HepG2 (cell line): ENCODE measurements at regions not wholly inside any gene's neighbourhood (a gene's known extent, or its start where the extent isn't known, plus 50 kb on each side); places are given as distances from the start of the nearest gene placed in this dataset.

Source experiments
- ATAC-seq: fragments of 200-7000 bp; cut with Tn5 transposase; 3 replicates; pipeline ENCODE4 v1.9.1; 2020; ENCODE audit warnings: mild to moderate bottlenecking, moderate library complexity
- BruUV-seq: library from RNA; stranded (reverse); fragments of 400-500 nt; replicated peaks from 2 replicates; lab custom pipeline; 2021; lab: Mats Ljungman, UMichigan
- CTCF ChIA-PET: fragments of 300-600 bp; formaldehyde crosslinking; extraction: SDS; loops from one replicate; lab custom pipeline; 2021; ENCODE audit warnings: low total read pairs, inconsistent platforms, low intra/inter-chr PET ratio; lab: Yijun Ruan, JAX
- POLR2A ChIA-PET: fragments of 350-600 bp; sonication (Branson Sonifier 250); formaldehyde crosslinking; loops from one replicate; lab custom pipeline; 2020; ENCODE audit warnings: antibody characterized with exemption, inconsistent platforms; lab: Yijun Ruan, JAX
- DNase-seq: peaks from one replicate; pipeline ENCODE4 v3.0.0-alpha.2; 2015; ENCODE audit warnings: low spot score
- FAIRE-seq: peaks from 3 replicates; lab custom pipeline; 2011; peaks lifted over from hg19 to GRCh38; lab: Jason Lieb, UNC
- H2AFZ ChIP-seq: one replicate; pipeline ENCODE4 v1.6.1; 2011; ENCODE audit warnings: low read length, inconsistent platforms
- H3K27ac ChIP-seq: fragments of 300-600 bp; 3 replicates; pipeline ENCODE4 v1.8.0; 2011; ENCODE audit warnings: mixed run types, mild to moderate bottlenecking, mixed read lengths, low read length, inconsistent platforms; ENCODE audit not compliant: insufficient read depth; ENCODE audit errors: extremely low read length
- H3K27me3 ChIP-seq, 2 experiments: fragments of 200-600 bp in 1 of 2; 2 replicates in 1 of 2; 3 replicates in 1 of 2; pipeline versions ENCODE4 v1.6.0 to v1.8.0; 2011; ENCODE audit warnings: low read length in 2 of 2, mild to moderate bottlenecking in 2 of 2, moderate library complexity in 2 of 2, inconsistent platforms in 1 of 2; ENCODE audit not compliant: insufficient read depth in 2 of 2, control insufficient read depth in 1 of 2
- H3K36me3 ChIP-seq, 2 experiments: fragments of 200-600 bp in 1 of 2; replicated peaks in 1 of 2; 2 replicates in 1 of 2; 3 replicates in 1 of 2; pipeline versions ENCODE4 v1.5.1 to v1.8.0; 2011; ENCODE audit warnings: low read length in 2 of 2, inconsistent platforms in 1 of 2; ENCODE audit not compliant: insufficient read depth in 2 of 2, control insufficient read depth in 1 of 2
- H3K4me1 ChIP-seq: 2 replicates; pipeline ENCODE4 v1.5.1; 2012; ENCODE audit warnings: low read length, inconsistent platforms; ENCODE audit not compliant: insufficient read depth
- H3K4me2 ChIP-seq: 2 replicates; pipeline ENCODE4 v1.6.0; 2011; ENCODE audit warnings: low read depth, low read length, inconsistent platforms
- H3K4me3 ChIP-seq, 3 experiments: fragments of 200-600 bp in 1 of 3; sonication (generic), shearing (Covaris generic) in 1 of 3; replicated peaks in 1 of 3; 2 replicates each; pipeline ENCODE4 v1.5.1; 2011 to 2016; ENCODE audit warnings: low read length in 3 of 3, inconsistent platforms in 2 of 3, low read depth in 2 of 3, mild to moderate bottlenecking in 2 of 3, control low read depth in 1 of 3, mixed read lengths in 1 of 3; ENCODE audit not compliant: insufficient read depth in 1 of 3
- H3K79me2 ChIP-seq: one replicate; pipeline ENCODE4 v1.6.1; 2011; ENCODE audit warnings: low read length, inconsistent platforms; ENCODE audit not compliant: insufficient read depth
- H3K9ac ChIP-seq: 2 replicates; pipeline ENCODE4 v1.6.0; 2011; ENCODE audit warnings: mild to moderate bottlenecking, low read depth, low read length, inconsistent platforms; ENCODE audit not compliant: insufficient read depth
- H3K9me3 ChIP-seq: 2 replicates; pipeline ENCODE4 v1.5.1; 2012; ENCODE audit warnings: mild to moderate bottlenecking, low read length
- H4K20me1 ChIP-seq: 2 replicates; pipeline ENCODE4 v1.6.0; 2011; ENCODE audit warnings: inconsistent platforms, mild to moderate bottlenecking, low read length, moderate library complexity; ENCODE audit not compliant: insufficient read depth
- MAFF ChIP-seq: IDR thresholded peaks from 2 replicates; pipeline ENCODE4 v1.6.1; 2011; ENCODE audit warnings: low read depth, low read length, improper control_type of control experiment
- MAFK ChIP-seq, 2 experiments: IDR thresholded peaks in 1 of 2; conservative IDR thresholded peaks in 1 of 2; 2 replicates each; pipeline ENCODE4 v1.6.1; 2011; ENCODE audit warnings: improper control_type of control experiment in 2 of 2, low read length in 2 of 2
- WGBS: methylation state at CpG from one replicate; pipeline ENCODE4 v1.1.6; 2017; ENCODE audit warnings: low lambda C conversion rate; 5-methylcytosine and 5-hydroxymethylcytosine counted together
- in situ Hi-C: cut with HindIII; loops from 2 replicates; pipeline ENCODE4 v1.10.0; 2017; ENCODE audit warnings: low pct_unique_long_range_greater_than_20kb; ENCODE audit not compliant: extremely low pct_ligation_motif_present
- intact Hi-C: fragments of 100-400 bp; cut with micrococcal nuclease; formaldehyde crosslinking; loops from one replicate; pipeline ENCODE4 v1.10.0; 2022; ENCODE audit not compliant: unreplicated experiment
- TF ChIP-seq, protein P1 (sequence below): sonication (generic); formaldehyde crosslinking; IDR thresholded peaks from one replicate; pipeline ENCODE4 v1.5.1; 2020; ENCODE audit warnings: mild to moderate bottlenecking, missing genetic modification reagents; ENCODE audit errors: not compliant biosample characterization
- TF ChIP-seq, protein P2 (sequence below): IDR thresholded peaks from 2 replicates; pipeline ENCODE4 v1.6.1; 2016; ENCODE audit warnings: mild to moderate bottlenecking
- TF ChIP-seq, protein P3 (sequence below): sonication (generic); formaldehyde crosslinking; IDR thresholded peaks from 2 replicates; pipeline ENCODE4 v1.5.0; 2020; ENCODE audit warnings: missing genetic modification reagents

DNA sequence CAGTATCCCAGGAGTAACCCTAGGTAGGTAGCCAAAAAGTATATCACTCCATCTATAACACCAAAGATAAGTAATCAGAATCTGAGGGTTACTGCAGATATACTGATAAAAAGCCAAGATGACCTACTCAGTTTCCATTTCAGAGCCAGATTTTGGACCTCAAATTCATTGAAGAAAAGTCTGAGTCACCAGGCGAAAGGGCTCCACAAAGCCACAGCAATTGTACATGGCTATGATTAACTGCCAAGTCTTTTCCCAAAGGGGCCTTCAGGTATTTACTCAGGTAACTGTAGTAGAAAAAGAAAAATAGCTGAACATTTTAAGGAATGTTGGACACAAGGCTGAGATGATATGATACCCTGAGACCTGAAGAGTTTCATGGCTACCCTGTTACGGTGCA, 75.6 kb upstream of the KCNH7 start (continued):
- TF ChIP-seq, protein P1, sequence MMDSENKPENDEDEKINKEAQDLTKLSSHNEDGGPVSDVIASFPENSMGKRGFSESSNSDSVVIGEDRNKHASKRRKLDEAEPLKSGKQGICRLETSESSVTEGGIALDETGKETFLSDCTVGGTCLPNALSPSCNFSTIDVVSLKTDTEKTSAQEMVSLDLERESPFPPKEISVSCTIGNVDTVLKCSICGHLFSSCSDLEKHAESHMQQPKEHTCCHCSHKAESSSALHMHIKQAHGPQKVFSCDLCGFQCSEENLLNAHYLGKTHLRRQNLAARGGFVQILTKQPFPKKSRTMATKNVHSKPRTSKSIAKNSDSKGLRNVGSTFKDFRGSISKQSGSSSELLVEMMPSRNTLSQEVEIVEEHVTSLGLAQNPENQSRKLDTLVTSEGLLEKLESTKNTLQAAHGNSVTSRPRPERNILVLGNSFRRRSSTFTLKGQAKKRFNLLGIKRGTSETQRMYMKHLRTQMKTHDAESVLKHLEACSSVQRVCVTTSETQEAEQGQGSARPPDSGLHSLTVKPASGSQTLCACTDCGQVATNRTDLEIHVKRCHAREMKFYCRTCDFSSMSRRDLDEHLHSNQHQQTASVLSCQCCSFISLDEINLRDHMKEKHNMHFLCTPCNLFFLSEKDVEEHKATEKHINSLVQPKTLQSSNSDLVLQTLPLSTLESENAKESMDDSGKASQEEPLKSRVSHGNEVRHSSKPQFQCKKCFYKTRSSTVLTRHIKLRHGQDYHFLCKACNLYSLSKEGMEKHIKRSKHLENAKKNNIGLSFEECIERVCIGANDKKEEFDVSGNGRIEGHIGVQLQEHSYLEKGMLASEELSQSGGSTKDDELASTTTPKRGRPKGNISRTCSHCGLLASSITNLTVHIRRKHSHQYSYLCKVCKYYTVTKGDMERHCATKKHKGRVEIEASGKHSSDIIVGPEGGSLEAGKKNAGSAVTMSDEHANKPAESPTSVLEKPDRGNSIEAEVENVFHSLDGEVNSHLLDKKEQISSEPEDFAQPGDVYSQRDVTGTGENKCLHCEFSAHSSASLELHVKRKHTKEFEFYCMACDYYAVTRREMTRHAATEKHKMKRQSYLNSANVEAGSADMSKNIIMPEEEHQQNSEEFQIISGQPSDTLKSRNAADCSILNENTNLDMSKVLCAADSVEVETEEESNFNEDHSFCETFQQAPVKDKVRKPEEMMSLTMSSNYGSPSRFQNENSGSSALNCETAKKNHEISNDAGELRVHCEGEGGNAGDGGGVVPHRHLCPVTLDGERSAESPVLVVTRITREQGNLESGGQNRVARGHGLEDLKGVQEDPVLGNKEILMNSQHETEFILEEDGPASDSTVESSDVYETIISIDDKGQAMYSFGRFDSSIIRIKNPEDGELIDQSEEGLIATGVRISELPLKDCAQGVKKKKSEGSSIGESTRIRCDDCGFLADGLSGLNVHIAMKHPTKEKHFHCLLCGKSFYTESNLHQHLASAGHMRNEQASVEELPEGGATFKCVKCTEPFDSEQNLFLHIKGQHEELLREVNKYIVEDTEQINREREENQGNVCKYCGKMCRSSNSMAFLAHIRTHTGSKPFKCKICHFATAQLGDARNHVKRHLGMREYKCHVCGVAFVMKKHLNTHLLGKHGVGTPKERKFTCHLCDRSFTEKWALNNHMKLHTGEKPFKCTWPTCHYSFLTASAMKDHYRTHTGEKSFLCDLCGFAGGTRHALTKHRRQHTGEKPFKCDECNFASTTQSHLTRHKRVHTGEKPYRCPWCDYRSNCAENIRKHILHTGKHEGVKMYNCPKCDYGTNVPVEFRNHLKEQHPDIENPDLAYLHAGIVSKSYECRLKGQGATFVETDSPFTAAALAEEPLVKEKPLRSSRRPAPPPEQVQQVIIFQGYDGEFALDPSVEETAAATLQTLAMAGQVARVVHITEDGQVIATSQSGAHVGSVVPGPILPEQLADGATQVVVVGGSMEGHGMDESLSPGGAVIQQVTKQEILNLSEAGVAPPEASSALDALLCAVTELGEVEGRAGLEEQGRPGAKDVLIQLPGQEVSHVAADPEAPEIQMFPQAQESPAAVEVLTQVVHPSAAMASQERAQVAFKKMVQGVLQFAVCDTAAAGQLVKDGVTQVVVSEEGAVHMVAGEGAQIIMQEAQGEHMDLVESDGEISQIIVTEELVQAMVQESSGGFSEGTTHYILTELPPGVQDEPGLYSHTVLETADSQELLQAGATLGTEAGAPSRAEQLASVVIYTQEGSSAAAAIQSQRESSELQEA (CRISPR knock-in tag): no peak
- TF ChIP-seq, protein P2, sequence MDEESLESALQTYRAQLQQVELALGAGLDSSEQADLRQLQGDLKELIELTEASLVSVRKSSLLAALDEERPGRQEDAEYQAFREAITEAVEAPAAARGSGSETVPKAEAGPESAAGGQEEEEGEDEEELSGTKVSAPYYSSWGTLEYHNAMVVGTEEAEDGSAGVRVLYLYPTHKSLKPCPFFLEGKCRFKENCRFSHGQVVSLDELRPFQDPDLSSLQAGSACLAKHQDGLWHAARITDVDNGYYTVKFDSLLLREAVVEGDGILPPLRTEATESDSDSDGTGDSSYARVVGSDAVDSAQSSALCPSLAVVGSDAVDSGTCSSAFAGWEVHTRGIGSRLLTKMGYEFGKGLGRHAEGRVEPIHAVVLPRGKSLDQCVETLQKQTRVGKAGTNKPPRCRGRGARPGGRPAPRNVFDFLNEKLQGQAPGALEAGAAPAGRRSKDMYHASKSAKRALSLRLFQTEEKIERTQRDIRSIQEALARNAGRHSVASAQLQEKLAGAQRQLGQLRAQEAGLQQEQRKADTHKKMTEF (CRISPR knock-in tag): no peak
- TF ChIP-seq, all 625 proteins: peak for 0

DNA sequence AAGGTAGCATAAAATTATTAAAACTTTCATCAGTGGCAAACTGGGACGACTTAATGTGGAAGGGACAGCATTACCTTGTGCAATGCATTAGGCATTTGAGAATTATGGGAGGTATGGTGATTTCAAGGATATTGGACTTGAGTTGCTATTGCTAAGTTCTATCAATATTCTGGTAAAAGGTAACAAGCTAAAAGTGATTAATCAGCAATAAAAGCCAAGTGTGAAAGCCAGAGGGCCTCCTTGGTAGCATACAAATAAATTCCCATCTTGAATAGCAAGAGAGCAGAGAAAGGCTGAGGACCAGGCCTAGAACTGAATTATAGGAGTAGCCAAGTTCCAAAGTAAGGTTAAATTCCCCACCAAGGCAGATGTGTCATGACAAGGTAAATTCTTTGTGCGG, 74.2 kb upstream of the KCNH7 start:
- no peak overlapping the region for H3K9ac ChIP-seq
- H4K20me1 ChIP-seq: no peaks in the 10 kb centered on the region
- TF ChIP-seq, protein P3, sequence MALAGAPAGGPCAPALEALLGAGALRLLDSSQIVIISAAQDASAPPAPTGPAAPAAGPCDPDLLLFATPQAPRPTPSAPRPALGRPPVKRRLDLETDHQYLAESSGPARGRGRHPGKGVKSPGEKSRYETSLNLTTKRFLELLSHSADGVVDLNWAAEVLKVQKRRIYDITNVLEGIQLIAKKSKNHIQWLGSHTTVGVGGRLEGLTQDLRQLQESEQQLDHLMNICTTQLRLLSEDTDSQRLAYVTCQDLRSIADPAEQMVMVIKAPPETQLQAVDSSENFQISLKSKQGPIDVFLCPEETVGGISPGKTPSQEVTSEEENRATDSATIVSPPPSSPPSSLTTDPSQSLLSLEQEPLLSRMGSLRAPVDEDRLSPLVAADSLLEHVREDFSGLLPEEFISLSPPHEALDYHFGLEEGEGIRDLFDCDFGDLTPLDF (CRISPR knock-in tag): no peak
- TF ChIP-seq MAFF (peak; percentile 97), MAFK (conservative IDR thresholded peaks at IDR 0.05 in 1 of 2, IDR thresholded peaks at IDR 0.05 in 1 of 2; ENCODE audit: low read length in 2 of 2) (peak; percentile 94 to 96)
- ATAC-seq (no peak), FAIRE-seq (no peak), DNase-seq (no peak)
- no peak overlapping the region for H2AFZ ChIP-seq
- POLR2A ChIA-PET: no interaction called here
- H3K79me2 ChIP-seq: no peaks in the 10 kb centered on the region
- H3K4me1 ChIP-seq: no peaks in the 10 kb centered on the region
- BruUV-seq: no TSS peak
- H3K4me3 ChIP-seq: no peak overlapping the region
- 34% methylated on average over 2 of the region's 2 CpGs for WGBS
- intact Hi-C loops: no loop called here
- no peak overlapping the region for H3K27ac ChIP-seq
- no peak overlapping the region for H3K4me2 ChIP-seq
- H3K27me3 ChIP-seq: no peaks in the 10 kb centered on the region
- in situ Hi-C loops: no loop called here
- no peaks in the 10 kb centered on the region for H3K36me3 ChIP-seq
- no peaks in the 10 kb centered on the region for H3K9me3 ChIP-seq
- CTCF ChIA-PET: no interaction called here
